Left lung (tissue), 4 donors: ENCODE measurements at regions not wholly inside any gene's neighbourhood (a gene's known extent, or its start where the extent isn't known, plus 50 kb on each side); places are given as distances from the start of the nearest gene placed in this dataset.
A peak's percentile ranks its signal among the peaks of the same experiment; 100 is the strongest.
"Not testable (repeated sequence)": the region's sequence is repeated elsewhere in the genome, so short reads cannot be mapped to it uniquely, and the experiment has no call there.

Source experiments
- ATAC-seq: fragments of 200-7000 bp; cut with Tn5 transposase; one replicate; pipeline ENCODE4 v1.9.1; 2020; ENCODE audit warnings: moderate library complexity
- DNase-seq, 4 donors: peaks; one replicate each; pipeline ENCODE4 v3.0.0-alpha.2; 2013 to 2020
- H3K27ac ChIP-seq, 2 donors: fragments of 200-600 bp; sonication (generic) in 1 of 2; one replicate each; pipeline versions ENCODE4 v1.5.0 to v1.8.0; 2020 to 2021
- H3K27me3 ChIP-seq, 2 donors: fragments of 200-600 bp; sonication (generic) in 1 of 2; one replicate each; pipeline versions ENCODE4 v1.5.0 to v1.8.0; 2020 to 2021
- H3K36me3 ChIP-seq, 2 donors: fragments of 200-600 bp; sonication (generic) in 1 of 2; one replicate each; pipeline versions ENCODE4 v1.5.0 to v1.8.0; 2020 to 2021
- H3K4me1 ChIP-seq, 2 donors: fragments of 200-600 bp; one replicate each; pipeline ENCODE4 v1.8.0; 2021
- H3K4me3 ChIP-seq, 2 donors: fragments of 200-600 bp; sonication (generic) in 1 of 2; one replicate each; pipeline versions ENCODE4 v1.5.0 to v1.8.0; 2020 to 2021; ENCODE audit warnings: mild to moderate bottlenecking in 1 of 2
- H3K9me3 ChIP-seq, 2 donors: fragments of 200-600 bp; sonication (generic) in 1 of 2; one replicate each; pipeline versions ENCODE4 v1.5.0 to v1.8.0; 2020 to 2021
- intact Hi-C, 2 donors: fragments of 100-400 bp; cut with DNase I; formaldehyde crosslinking; loops; one replicate each; pipeline versions ENCODE4 v1.11.2 to v1.14.2; 2022
- TF ChIP-seq, protein P1 (sequence below), 2 donors: fragments of 200-600 bp; sonication (generic) in 1 of 2; IDR thresholded peaks; one replicate each; pipeline versions ENCODE4 v1.5.0 to v1.8.0; 2021; ENCODE audit warnings: antibody characterized with exemption in 2 of 2
- donor health status: DM: no; HTN: yes; CAD: no.
- donor health status: DM: no; HTN: no; CAD: no.

DNA sequence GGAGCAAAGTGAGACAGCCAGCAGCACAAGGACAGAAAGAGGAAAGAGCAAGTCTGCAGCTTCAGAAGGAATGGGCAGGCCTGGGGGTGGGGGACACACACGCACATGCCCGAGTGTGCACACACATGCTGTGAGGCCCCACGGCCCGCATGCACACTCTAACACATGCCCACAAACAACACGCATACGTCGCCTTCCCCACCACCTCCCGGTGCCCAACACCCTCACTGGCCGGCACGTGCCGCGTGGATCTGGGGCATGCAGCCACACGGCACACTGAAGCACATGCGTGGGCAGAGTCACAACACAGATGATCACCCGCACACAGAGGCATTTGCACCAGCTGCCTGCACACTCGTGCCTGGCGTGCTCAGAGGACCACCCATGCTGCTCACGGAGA lies 161.5 kb downstream of the GOLGA6L4 start:
- H3K27me3 ChIP-seq, H3K4me1 ChIP-seq, ATAC-seq, H3K27ac ChIP-seq, H3K9me3 ChIP-seq, H3K36me3 ChIP-seq, H3K4me3 ChIP-seq, intact Hi-C loops: not testable (repeated sequence)
- peak in 2 of 4 donors; percentile 15 to 75 for DNase-seq

DNA sequence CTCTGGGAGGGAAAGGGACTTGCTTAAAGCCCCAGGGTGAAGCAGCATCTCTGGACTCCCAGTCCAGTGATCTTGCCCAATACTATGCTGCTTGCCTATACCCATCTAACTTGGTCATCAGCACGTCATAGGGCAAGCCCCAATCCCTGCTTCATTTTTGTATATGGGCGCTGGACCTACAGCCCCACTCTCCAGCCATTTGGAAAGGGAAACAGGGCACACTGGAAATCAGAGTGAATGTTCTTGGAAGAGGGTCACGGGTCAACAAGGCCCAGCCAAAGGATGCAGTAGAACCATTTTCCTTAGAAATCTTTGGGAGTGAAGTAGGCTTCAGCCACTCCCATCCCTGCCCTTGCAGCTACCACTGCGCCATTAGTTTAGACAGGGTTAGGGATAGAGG lies 162.5 kb downstream of the GOLGA6L4 start:
- intact Hi-C loops, H3K4me1 ChIP-seq, ATAC-seq, DNase-seq, H3K36me3 ChIP-seq, H3K27me3 ChIP-seq, H3K9me3 ChIP-seq, H3K27ac ChIP-seq, H3K4me3 ChIP-seq: not testable (repeated sequence)

DNA sequence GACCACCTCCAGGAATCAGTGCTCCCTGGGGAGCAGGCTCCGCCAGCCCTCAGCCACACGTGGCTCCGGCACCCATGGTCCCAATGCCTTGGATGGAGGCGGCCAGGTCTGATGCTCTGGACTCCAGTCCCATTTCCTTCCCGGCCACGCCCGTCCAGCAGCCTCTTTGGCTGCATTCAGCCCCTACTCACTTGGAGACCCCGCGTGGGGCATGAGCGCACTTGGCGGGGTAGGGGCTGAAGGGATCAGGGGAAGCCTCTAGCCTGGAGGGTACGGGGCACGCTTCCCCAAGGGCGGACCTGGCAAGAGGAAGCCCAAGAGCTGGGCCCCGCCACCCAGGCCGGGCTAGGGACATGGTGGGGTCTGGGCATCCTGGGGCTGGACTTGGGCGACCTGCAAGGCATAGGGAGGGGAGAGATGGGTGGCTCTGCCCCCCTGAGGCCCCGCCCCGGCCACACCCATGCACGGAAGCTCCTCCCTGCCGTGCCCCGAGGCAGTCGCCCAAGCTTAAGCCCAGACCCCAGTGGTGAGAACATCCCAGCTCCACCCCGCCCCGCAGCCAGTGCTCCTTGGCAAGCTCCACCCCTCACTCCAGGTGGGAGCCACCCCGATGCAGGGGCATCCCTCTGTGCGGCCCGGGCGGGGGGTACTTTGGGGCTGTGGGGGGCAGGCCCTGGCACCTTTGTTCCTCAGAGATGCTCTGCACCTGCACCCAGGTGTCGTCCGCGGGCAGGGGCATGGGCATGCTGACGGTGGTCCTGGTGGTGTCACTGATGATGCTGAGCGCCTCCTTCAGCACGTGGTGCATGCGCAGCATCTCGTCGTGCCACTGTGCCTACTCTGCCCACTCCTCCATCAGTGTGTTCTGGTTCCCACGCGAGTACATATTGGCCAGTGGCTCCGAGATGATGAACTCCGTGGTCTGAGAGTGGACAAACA lies 163.5 kb downstream of the GOLGA6L4 start:
- no peak overlapping the region for H3K4me3 ChIP-seq
- peak in 2 of 4 donors; percentile 25 to 75 for DNase-seq
- TF ChIP-seq, protein P1, sequence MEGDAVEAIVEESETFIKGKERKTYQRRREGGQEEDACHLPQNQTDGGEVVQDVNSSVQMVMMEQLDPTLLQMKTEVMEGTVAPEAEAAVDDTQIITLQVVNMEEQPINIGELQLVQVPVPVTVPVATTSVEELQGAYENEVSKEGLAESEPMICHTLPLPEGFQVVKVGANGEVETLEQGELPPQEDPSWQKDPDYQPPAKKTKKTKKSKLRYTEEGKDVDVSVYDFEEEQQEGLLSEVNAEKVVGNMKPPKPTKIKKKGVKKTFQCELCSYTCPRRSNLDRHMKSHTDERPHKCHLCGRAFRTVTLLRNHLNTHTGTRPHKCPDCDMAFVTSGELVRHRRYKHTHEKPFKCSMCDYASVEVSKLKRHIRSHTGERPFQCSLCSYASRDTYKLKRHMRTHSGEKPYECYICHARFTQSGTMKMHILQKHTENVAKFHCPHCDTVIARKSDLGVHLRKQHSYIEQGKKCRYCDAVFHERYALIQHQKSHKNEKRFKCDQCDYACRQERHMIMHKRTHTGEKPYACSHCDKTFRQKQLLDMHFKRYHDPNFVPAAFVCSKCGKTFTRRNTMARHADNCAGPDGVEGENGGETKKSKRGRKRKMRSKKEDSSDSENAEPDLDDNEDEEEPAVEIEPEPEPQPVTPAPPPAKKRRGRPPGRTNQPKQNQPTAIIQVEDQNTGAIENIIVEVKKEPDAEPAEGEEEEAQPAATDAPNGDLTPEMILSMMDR (IDR thresholded peaks at IDR 0.05) = no peak
- H3K4me1 ChIP-seq = no peaks in the 10 kb centered on the region
- intact Hi-C loops = no loop called here
- no peaks in the 10 kb centered on the region for H3K27me3 ChIP-seq
- H3K27ac ChIP-seq = no peak overlapping the region
- no peaks in the 10 kb centered on the region for H3K9me3 ChIP-seq
- no peak for ATAC-seq
- no peaks in the 10 kb centered on the region for H3K36me3 ChIP-seq

DNA sequence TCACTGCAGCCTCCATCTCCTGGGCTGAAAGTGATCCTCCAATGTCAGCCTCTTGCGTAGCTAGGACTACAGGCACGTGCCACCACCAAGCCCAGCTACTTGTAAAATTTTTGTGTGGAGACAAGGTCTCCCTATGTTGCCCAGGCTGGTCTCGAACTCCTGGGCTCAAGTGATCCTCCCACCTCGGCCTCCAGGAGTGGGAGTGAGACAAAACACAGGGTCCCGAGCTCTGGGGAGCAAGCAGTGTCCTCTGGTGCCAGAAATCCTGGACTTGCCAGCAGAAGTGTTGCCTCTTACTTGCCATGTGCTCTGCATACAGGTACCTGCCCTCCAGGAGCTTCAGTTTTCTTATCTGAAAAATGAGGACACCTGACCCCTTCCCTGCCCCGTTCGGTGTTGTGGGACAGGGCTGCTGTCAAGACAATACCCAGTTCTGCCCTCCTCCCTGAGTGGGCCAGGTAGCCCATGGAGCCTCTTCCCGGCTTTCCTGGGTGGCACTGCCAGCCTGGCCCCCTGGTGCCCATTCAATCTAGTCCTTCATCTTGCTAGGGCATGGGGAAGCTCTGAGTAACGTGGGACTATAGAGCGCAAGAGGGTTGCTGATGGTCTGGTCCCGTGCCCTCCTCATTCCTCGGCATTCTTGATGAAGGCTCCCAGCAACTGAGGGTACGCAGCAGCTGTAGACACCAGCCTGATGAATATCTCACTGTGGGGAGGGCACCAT lies 164.6 kb downstream of the GOLGA6L4 start:
- Histone ChIP-seq H3K27ac (no peak overlapping the region), H3K36me3 (no peaks in the 10 kb centered on the region), H3K27me3 (no peaks in the 10 kb centered on the region), H3K9me3 (no peaks in the 10 kb centered on the region), H3K4me1 (no peaks in the 10 kb centered on the region), H3K4me3 (no peak overlapping the region)
- TF ChIP-seq, protein P1 (IDR thresholded peaks at IDR 0.05) = no peak
- ATAC-seq = no peak
- no peak for DNase-seq
- intact Hi-C loops = no loop called here

DNA sequence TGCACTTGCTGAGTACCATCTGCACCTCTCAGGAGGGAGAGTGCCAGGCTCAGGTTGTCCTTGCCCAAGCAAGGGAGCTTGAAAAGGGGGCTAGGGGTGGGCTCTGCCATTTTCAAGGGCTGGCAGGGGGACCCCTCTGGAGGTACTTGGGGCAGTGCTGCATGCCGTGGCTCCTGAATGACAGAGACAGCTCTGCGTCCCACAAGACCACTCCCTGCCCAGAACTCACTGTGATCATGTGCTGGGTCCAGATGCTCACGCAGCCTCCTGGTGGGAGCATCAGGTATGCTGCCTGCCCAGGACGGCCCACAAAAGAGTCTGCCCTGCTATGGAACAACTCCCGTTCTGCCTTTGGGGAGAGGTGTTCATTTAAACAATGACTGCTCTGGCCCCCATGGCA lies 165.2 kb downstream of the GOLGA6L4 start:
- DNase-seq (no peak), ATAC-seq (no peak)
- Histone ChIP-seq H3K4me1 (no peaks in the 10 kb centered on the region), H3K27me3 (no peaks in the 10 kb centered on the region), H3K27ac (no peak overlapping the region), H3K36me3 (no peaks in the 10 kb centered on the region), H3K4me3 (no peak overlapping the region), H3K9me3 (no peaks in the 10 kb centered on the region)
- TF ChIP-seq, protein P1 (IDR thresholded peaks at IDR 0.05) = no peak
- intact Hi-C loops = no loop called here

DNA sequence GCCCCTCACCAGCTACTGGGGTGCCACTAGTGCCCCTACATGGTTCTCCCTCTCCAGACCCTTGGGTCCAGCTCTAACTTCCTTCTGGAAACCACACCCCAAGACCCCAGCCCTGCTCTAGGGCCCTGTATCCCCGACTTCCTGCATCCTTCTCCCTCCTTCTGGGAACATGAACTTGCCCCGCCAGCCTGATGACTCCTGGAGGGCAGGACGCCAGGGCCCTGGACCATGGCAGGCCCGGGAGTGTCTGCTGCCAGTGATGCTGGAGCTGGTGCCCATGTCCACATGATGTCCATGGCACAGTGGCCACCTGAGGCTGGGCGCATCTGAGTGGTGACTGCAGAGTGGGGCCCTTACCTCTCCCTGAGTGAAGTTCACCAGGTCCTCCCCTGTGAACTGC lies 165.9 kb downstream of the GOLGA6L4 start:
- H3K4me3 ChIP-seq, H3K4me1 ChIP-seq, H3K9me3 ChIP-seq, H3K27me3 ChIP-seq, intact Hi-C loops, ATAC-seq, H3K36me3 ChIP-seq, H3K27ac ChIP-seq: not testable (repeated sequence)
- DNase-seq = peak in 2 of 4 donors; percentile 9 to 66

DNA sequence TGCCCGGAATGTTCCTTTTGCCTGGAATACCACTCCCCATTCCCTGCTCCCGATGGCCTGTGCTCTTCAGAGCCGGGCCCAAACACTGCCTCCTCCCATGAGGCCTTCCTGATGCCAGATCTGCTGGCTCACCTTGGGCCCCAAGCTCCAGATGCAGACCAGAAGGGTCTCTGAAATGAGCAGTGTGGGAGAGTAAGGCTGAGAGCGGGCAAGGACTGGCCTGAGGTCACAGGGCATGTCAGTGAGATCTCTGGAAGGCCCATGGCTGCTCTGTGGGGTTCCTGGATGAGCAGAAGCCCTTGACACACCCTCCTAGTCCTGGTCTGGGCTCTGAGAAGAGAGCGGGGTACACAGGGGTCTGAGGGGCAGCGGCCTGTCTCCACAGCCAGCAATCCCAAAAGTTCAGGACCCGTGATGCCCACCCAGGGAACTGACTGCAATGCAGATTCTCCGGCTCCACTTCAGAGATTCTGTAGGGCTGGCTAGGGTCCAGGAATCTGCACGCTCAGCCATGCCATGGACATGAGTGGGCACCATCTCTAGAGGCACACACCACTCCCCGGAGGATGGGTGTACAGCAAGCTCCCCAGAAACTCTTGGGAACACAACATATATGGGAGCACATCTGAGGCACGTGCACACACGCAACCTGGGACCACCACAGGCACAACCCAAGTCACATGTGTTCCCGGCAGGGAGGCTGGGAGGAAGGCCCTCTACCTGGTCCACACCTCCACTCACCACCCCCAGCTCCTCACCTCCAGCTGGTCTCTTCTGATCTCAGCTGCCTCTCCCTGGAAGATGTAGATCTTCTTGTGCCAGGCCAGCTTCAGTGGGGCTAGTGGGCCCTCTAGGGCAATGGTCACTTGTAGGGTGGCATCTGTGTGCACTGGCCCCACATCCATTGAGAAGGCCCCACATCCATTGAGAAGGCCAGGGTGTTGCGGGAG lies 166.6 kb downstream of the GOLGA6L4 start:
- ATAC-seq, H3K36me3 ChIP-seq, H3K9me3 ChIP-seq, intact Hi-C loops, H3K27ac ChIP-seq, H3K4me3 ChIP-seq, H3K27me3 ChIP-seq, H3K4me1 ChIP-seq: not testable (repeated sequence)
- DNase-seq = peak in 1 of 4 donors; percentile 10
